Esophagus muscularis mucosa (tissue), 3 donors: ENCODE measurements at regions not wholly inside any gene's neighbourhood (a gene's known extent, or its start where the extent isn't known, plus 50 kb on each side); places are given as distances from the start of the nearest gene placed in this dataset.

Experiments used
- POLR2A ChIP-seq: fragments of 450-650 bp; IDR thresholded peaks from one replicate; pipeline ENCODE4 v1.6.1; 2017; ENCODE audit warnings: antibody characterized with exemption, moderate library complexity, mild to moderate bottlenecking, low read depth
- POLR2AphosphoS5 ChIP-seq, 2 donors: sonication (generic); formaldehyde crosslinking; IDR thresholded peaks; one replicate each; pipeline ENCODE4 v1.6.1; 2017; ENCODE audit warnings: antibody characterized with exemption in 2 of 2
- TF ChIP-seq, protein P1 (sequence below), 3 experiments: fragments of 200-600 bp in 2 of 3; fragments of 450-650 bp in 1 of 3; sonication (generic) in 2 of 3; IDR thresholded peaks; one replicate each; pipeline ENCODE4 v1.5.1; 2017 to 2019; ENCODE audit warnings: antibody characterized with exemption in 3 of 3, mild to moderate bottlenecking in 2 of 3, moderate library complexity in 1 of 3

DNA sequence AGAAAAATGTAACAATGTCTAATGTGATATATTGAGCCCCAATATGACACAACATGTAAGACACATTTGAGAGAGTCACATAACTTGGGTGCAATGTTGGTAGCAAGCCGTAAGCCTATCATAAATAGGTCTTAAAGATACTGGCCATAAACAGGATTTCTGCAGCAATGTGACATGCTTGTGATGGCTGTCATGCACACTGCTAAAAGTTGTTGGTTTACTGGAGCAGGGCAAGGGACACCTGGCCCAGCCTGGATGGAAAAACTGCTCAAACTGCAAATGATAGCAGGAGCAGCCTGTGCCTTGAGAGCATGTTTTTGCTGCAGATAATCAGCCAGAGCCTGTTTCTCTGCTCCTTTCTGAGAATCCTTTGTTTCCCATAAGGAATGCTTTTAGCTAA lies 136.7 kb upstream of the ZNF91 start:
- TF ChIP-seq, protein P1, sequence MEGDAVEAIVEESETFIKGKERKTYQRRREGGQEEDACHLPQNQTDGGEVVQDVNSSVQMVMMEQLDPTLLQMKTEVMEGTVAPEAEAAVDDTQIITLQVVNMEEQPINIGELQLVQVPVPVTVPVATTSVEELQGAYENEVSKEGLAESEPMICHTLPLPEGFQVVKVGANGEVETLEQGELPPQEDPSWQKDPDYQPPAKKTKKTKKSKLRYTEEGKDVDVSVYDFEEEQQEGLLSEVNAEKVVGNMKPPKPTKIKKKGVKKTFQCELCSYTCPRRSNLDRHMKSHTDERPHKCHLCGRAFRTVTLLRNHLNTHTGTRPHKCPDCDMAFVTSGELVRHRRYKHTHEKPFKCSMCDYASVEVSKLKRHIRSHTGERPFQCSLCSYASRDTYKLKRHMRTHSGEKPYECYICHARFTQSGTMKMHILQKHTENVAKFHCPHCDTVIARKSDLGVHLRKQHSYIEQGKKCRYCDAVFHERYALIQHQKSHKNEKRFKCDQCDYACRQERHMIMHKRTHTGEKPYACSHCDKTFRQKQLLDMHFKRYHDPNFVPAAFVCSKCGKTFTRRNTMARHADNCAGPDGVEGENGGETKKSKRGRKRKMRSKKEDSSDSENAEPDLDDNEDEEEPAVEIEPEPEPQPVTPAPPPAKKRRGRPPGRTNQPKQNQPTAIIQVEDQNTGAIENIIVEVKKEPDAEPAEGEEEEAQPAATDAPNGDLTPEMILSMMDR (IDR thresholded peaks at IDR 0.05) = no peak
- no peak for TF ChIP-seq POLR2A
- no peak for TF ChIP-seq POLR2AphosphoS5 (IDR thresholded peaks at IDR 0.05)
